ENCODE measurements at regions not wholly inside any gene's neighbourhood (a gene's known extent, or its start where the extent isn't known, plus 50 kb on each side); places are given as distances from the start of the nearest gene placed in this dataset.

DNA sequence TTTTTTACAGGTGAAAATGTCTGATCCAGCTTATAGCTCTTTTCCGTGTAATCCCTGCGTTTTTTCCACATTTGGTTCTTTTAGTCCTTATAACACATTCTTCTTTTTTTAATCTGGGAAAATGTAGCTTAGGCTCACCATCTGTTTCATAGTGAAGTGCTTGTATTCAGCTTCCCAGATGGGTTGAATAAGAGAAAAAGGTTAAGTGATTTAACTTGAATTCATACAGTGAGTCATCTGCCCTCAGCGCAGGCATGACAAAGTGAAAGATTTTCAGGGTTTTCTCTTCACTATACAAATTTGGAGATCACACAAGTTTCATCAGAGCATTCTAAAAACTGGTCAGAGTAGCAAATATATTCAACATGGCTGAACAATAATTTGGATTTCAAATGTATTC is 224.8 kb downstream of the SPRY2 start:
- TF ChIP-seq, protein P1, sequence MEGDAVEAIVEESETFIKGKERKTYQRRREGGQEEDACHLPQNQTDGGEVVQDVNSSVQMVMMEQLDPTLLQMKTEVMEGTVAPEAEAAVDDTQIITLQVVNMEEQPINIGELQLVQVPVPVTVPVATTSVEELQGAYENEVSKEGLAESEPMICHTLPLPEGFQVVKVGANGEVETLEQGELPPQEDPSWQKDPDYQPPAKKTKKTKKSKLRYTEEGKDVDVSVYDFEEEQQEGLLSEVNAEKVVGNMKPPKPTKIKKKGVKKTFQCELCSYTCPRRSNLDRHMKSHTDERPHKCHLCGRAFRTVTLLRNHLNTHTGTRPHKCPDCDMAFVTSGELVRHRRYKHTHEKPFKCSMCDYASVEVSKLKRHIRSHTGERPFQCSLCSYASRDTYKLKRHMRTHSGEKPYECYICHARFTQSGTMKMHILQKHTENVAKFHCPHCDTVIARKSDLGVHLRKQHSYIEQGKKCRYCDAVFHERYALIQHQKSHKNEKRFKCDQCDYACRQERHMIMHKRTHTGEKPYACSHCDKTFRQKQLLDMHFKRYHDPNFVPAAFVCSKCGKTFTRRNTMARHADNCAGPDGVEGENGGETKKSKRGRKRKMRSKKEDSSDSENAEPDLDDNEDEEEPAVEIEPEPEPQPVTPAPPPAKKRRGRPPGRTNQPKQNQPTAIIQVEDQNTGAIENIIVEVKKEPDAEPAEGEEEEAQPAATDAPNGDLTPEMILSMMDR (IDR thresholded peaks at IDR 0.05; ENCODE audit: insufficient read depth, low read length, poor library complexity, severe bottlenecking) = no peak
- TF ChIP-seq EZH2phosphoT487 (conservative IDR thresholded peaks at IDR 0.05; ENCODE audit: low read length) = no peak

All from SU-DHL-6 (cell line).